ENCODE measurements at regions not wholly inside any gene's neighbourhood (a gene's known extent, or its start where the extent isn't known, plus 50 kb on each side); places are given as distances from the start of the nearest gene placed in this dataset.

GRCh38 chr7:46028246-46028645 is 107.2 kb upstream of the IGFBP3 start:
- TF ChIP-seq CTCF (IDR thresholded peaks at IDR 0.05) (no peak), POLR2A (IDR thresholded peaks at IDR 0.05) (no peak), EP300 (IDR thresholded peaks at IDR 0.05) (no peak)
